ENCODE measurements at regions not wholly inside any gene's neighbourhood (a gene's known extent, or its start where the extent isn't known, plus 50 kb on each side); places are given as distances from the start of the nearest gene placed in this dataset.

GRCh38 chr5:125154301-125155110 is 408.1 kb upstream of the ZNF608 start:
- TF ChIP-seq CTCF (conservative IDR thresholded peaks at IDR 0.05): no peak
- H3K27ac ChIP-seq: no peak overlapping the region

- no peak overlapping the region for H3K27ac ChIP-seq
- TF ChIP-seq CTCF (conservative IDR thresholded peaks at IDR 0.05): no peak
Measured at GRCh38 chr5:125160787-125161502, 414.5 kb upstream of the ZNF608 start.

GRCh38 chr5:125162714-125163113 is 416.3 kb upstream of the ZNF608 start:
- no peak overlapping the region for H3K27ac ChIP-seq
- no peak for TF ChIP-seq CTCF (conservative IDR thresholded peaks at IDR 0.05)

- TF ChIP-seq CTCF (conservative IDR thresholded peaks at IDR 0.05): no peak
- no peak overlapping the region for H3K27ac ChIP-seq
Measured at GRCh38 chr5:125169396-125169795, 423.0 kb upstream of the ZNF608 start.

GRCh38 chr5:125171641-125172040 is 425.2 kb upstream of the ZNF608 start:
- TF ChIP-seq CTCF (conservative IDR thresholded peaks at IDR 0.05): no peak
- no peak overlapping the region for H3K27ac ChIP-seq

- peak overlapping the region; percentile 75 for H3K27ac ChIP-seq
- no peak for TF ChIP-seq CTCF (conservative IDR thresholded peaks at IDR 0.05)
Measured at GRCh38 chr5:125175348-125176004, 429.0 kb upstream of the ZNF608 start.

- TF ChIP-seq CTCF (conservative IDR thresholded peaks at IDR 0.05): no peak
- peak overlapping the region; percentile 75 for H3K27ac ChIP-seq
Measured at GRCh38 chr5:125176005-125176390, 429.6 kb upstream of the ZNF608 start.

Data from VCaP (cell line).